Keratinocyte (primary cell): ENCODE measurements at regions not wholly inside any gene's neighbourhood (a gene's known extent, or its start where the extent isn't known, plus 50 kb on each side); places are given as distances from the start of the nearest gene placed in this dataset.

ENCODE experiments used
- CTCF ChIP-seq, 3 experiments: IDR thresholded peaks in 1 of 3; conservative IDR thresholded peaks in 1 of 3; optimal IDR thresholded peaks in 1 of 3; 2 replicates in 2 of 3; 3 replicates in 1 of 3; pipeline versions ENCODE3 to v1.5.1; 2011; ENCODE audit warnings: low read length in 3 of 3, mild to moderate bottlenecking in 3 of 3, moderate library complexity in 2 of 3, control low read depth in 1 of 3, inconsistent platforms in 1 of 3; ENCODE audit not compliant: insufficient read depth in 2 of 3; ENCODE audit errors: extremely low read depth in 1 of 3
- EZH2 ChIP-seq: IDR thresholded peaks from one replicate; pipeline ENCODE4 v1.6.1; 2012; ENCODE audit warnings: inconsistent platforms, mild to moderate bottlenecking, low read length, moderate library complexity

- TF ChIP-seq CTCF (optimal IDR thresholded peaks at IDR 0.05 in 1 of 3, IDR thresholded peaks at IDR 0.05 in 1 of 3, conservative IDR thresholded peaks at IDR 0.05 in 1 of 3; ENCODE audit: extremely low read depth in 1 of 3, insufficient read depth in 2 of 3, low read length in 3 of 3) (no peak), EZH2 (no peak)
Observed at GRCh38 chr2:16301961-16302360, 361.6 kb downstream of the MYCN start.
